ENCODE measurements at regions not wholly inside any gene's neighbourhood (a gene's known extent, or its start where the extent isn't known, plus 50 kb on each side); places are given as distances from the start of the nearest gene placed in this dataset.

- DNase-seq (ENCODE audit: low spot score) (no peak), ATAC-seq (ENCODE audit: insufficient number of reproducible peaks, low FRiP score, low read depth) (no peak)
- TF ChIP-seq, protein P1, sequence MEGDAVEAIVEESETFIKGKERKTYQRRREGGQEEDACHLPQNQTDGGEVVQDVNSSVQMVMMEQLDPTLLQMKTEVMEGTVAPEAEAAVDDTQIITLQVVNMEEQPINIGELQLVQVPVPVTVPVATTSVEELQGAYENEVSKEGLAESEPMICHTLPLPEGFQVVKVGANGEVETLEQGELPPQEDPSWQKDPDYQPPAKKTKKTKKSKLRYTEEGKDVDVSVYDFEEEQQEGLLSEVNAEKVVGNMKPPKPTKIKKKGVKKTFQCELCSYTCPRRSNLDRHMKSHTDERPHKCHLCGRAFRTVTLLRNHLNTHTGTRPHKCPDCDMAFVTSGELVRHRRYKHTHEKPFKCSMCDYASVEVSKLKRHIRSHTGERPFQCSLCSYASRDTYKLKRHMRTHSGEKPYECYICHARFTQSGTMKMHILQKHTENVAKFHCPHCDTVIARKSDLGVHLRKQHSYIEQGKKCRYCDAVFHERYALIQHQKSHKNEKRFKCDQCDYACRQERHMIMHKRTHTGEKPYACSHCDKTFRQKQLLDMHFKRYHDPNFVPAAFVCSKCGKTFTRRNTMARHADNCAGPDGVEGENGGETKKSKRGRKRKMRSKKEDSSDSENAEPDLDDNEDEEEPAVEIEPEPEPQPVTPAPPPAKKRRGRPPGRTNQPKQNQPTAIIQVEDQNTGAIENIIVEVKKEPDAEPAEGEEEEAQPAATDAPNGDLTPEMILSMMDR (IDR thresholded peaks at IDR 0.05) = no peak
- Histone ChIP-seq H3K4me3 (no peak overlapping the region), H3K27ac (no peak overlapping the region), H3K9me3 (no peaks in the 10 kb centered on the region), H3K36me3 (no peaks in the 10 kb centered on the region), H3K4me1 (ENCODE audit: control insufficient read depth in 1 of 2, low read depth in 2 of 2) (no peaks in the 10 kb centered on the region), H3K27me3 (replicated peaks; ENCODE audit: insufficient read depth) (no peaks in the 10 kb centered on the region)
These were observed 681.4 kb upstream of the ADGRL2 start for GRCh38 chr1:81119319-81119718.

GRCh38 chr1:81118550-81118949 lies 682.2 kb upstream of the ADGRL2 start:
- Histone ChIP-seq H3K27me3 (replicated peaks; ENCODE audit: insufficient read depth) (no peaks in the 10 kb centered on the region), H3K4me1 (ENCODE audit: control insufficient read depth in 1 of 2, low read depth in 2 of 2) (no peaks in the 10 kb centered on the region), H3K36me3 (no peaks in the 10 kb centered on the region), H3K4me3 (no peak overlapping the region), H3K27ac (no peak overlapping the region), H3K9me3 (no peaks in the 10 kb centered on the region)
- ATAC-seq (ENCODE audit: insufficient number of reproducible peaks, low FRiP score, low read depth) (no peak), DNase-seq (ENCODE audit: low spot score) (no peak)
- TF ChIP-seq, protein P1 (IDR thresholded peaks at IDR 0.05) = no peak

- no peaks in the 10 kb centered on the region for H3K4me1 ChIP-seq (ENCODE audit: control insufficient read depth in 1 of 2, low read depth in 2 of 2)
- H3K27me3 ChIP-seq (replicated peaks; ENCODE audit: insufficient read depth) = no peaks in the 10 kb centered on the region
- no peak overlapping the region for H3K27ac ChIP-seq
- DNase-seq (ENCODE audit: low spot score) (no peak), ATAC-seq (ENCODE audit: insufficient number of reproducible peaks, low FRiP score, low read depth) (no peak)
- H3K9me3 ChIP-seq = no peaks in the 10 kb centered on the region
- no peaks in the 10 kb centered on the region for H3K36me3 ChIP-seq
- no peak overlapping the region for H3K4me3 ChIP-seq
- TF ChIP-seq, protein P1 (IDR thresholded peaks at IDR 0.05) = no peak
These were observed 685.3 kb upstream of the ADGRL2 start for GRCh38 chr1:81115422-81115821.

DNA sequence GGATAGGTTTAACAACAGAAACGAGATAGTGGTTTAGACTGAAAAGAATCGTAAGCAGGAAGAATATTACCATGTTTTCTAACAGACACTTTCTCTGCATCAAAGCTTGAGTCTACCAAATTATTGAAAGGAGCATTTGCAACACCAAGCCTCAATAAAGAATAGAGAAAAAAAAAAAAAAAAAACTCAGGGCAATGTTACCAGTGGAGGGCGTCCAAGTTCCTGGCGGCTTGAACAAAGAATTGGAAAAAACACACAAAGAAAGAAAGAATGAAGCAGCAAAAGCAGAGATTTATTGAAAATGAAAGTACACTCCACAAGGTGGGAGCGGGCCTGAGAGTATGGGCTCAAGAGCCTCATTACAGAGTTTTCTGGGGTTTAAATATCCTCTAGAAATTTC lies 686.5 kb upstream of the ADGRL2 start:
- no peaks in the 10 kb centered on the region for H3K9me3 ChIP-seq
- no peaks in the 10 kb centered on the region for H3K36me3 ChIP-seq
- TF ChIP-seq, protein P1 (IDR thresholded peaks at IDR 0.05) = no peak
- ATAC-seq (ENCODE audit: insufficient number of reproducible peaks, low FRiP score, low read depth) (no peak), DNase-seq (ENCODE audit: low spot score) (no peak)
- no peak overlapping the region for H3K4me3 ChIP-seq
- H3K4me1 ChIP-seq (ENCODE audit: control insufficient read depth in 1 of 2, low read depth in 2 of 2) = no peaks in the 10 kb centered on the region
- no peak overlapping the region for H3K27ac ChIP-seq
- H3K27me3 ChIP-seq (replicated peaks; ENCODE audit: insufficient read depth) = no peaks in the 10 kb centered on the region

DNA sequence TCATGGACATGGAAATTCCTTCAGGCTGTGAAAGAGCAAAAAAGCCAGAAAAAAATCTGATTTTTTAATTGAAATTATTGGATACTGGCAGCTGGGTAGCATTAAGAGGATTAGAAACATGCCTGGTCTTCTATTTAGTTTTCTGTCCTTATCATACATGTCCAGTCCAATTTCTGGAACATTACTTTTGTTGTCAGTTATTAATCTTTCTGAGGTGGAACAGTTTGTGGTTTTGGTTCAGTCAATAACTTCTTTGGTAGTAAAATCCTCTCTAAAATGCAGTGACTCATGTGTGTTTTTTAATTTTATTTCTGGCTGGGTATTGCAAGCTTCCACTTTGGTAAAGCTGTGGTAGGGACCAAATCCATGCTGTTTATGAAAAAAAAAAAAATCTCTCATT lies 687.0 kb upstream of the ADGRL2 start:
- no peaks in the 10 kb centered on the region for H3K9me3 ChIP-seq
- TF ChIP-seq, protein P1 (IDR thresholded peaks at IDR 0.05) = no peak
- DNase-seq (ENCODE audit: low spot score) = no peak
- no peaks in the 10 kb centered on the region for H3K4me1 ChIP-seq (ENCODE audit: control insufficient read depth in 1 of 2, low read depth in 2 of 2)
- ATAC-seq (ENCODE audit: insufficient number of reproducible peaks, low FRiP score, low read depth) = no peak
- H3K27ac ChIP-seq = no peak overlapping the region
- H3K4me3 ChIP-seq = no peak overlapping the region
- no peaks in the 10 kb centered on the region for H3K27me3 ChIP-seq (replicated peaks; ENCODE audit: insufficient read depth)
- H3K36me3 ChIP-seq = no peaks in the 10 kb centered on the region
